DOHH2 (cell line): ENCODE measurements at regions not wholly inside any gene's neighbourhood (a gene's known extent, or its start where the extent isn't known, plus 50 kb on each side); places are given as distances from the start of the nearest gene placed in this dataset.

Source experiments
- H3F3A ChIP-seq: fragments of 200-600 bp; sonication (generic), shearing (Covaris generic); 2 replicates; pipeline ENCODE4 v1.6.0; 2016; ENCODE audit warnings: antibody characterized with exemption, mild to moderate bottlenecking; ENCODE audit not compliant: control insufficient read depth, insufficient read depth
- H3K27ac ChIP-seq: fragments of 200-600 bp; sonication (generic); 2 replicates; pipeline ENCODE4 v1.5.1; 2014; ENCODE audit warnings: low read depth, mild to moderate bottlenecking, low read length, moderate library complexity
- H3K27me3 ChIP-seq: fragments of 200-600 bp; sonication (generic); 2 replicates; pipeline ENCODE4 v1.6.1; 2014; ENCODE audit warnings: mild to moderate bottlenecking, low read length, mixed read lengths; ENCODE audit not compliant: control insufficient read depth
- H3K36me3 ChIP-seq: fragments of 200-600 bp; sonication (generic); 2 replicates; pipeline ENCODE4 v1.6.1; 2014; ENCODE audit warnings: mild to moderate bottlenecking, low read length, moderate library complexity, mixed read lengths; ENCODE audit not compliant: control insufficient read depth
- H3K4me1 ChIP-seq: fragments of 200-600 bp; sonication (generic); 2 replicates; pipeline ENCODE4 v1.6.1; 2014; ENCODE audit warnings: mild to moderate bottlenecking, low read length, mixed read lengths; ENCODE audit not compliant: control insufficient read depth
- H3K4me2 ChIP-seq: fragments of 200-600 bp; sonication (generic); 2 replicates; pipeline ENCODE4 v1.6.0; 2014; ENCODE audit warnings: mild to moderate bottlenecking, low read length, moderate library complexity
- H3K4me3 ChIP-seq: fragments of 200-600 bp; sonication (generic); 2 replicates; pipeline ENCODE4 v1.5.1; 2014; ENCODE audit warnings: mild to moderate bottlenecking, low read length, mixed read lengths
- H3K79me2 ChIP-seq: fragments of 200-600 bp; sonication (generic); 2 replicates; pipeline ENCODE4 v1.6.1; 2014; ENCODE audit warnings: mild to moderate bottlenecking, low read length, mixed read lengths; ENCODE audit not compliant: control insufficient read depth
- H3K9me2 ChIP-seq: fragments of 200-600 bp; sonication (generic); replicated peaks from 2 replicates; pipeline ENCODE4 v1.6.1; 2014; ENCODE audit warnings: mild to moderate bottlenecking, low read length, mixed read lengths; ENCODE audit not compliant: control insufficient read depth
- H3K9me3 ChIP-seq: fragments of 200-600 bp; sonication (generic); 2 replicates; pipeline ENCODE4 v1.6.1; 2014; ENCODE audit warnings: antibody characterized with exemption, low read length, mixed read lengths; ENCODE audit not compliant: control insufficient read depth, insufficient read depth
- H4K20me1 ChIP-seq: fragments of 200-600 bp; sonication (generic); 2 replicates; pipeline ENCODE4 v1.6.0; 2014; ENCODE audit warnings: low read depth, mild to moderate bottlenecking, antibody characterized with exemption, low read length, moderate library complexity; ENCODE audit not compliant: control insufficient read depth, insufficient read depth
- EZH2phosphoT487 ChIP-seq: fragments of 200-600 bp; sonication (generic); IDR thresholded peaks from 2 replicates; pipeline ENCODE4 v1.6.1; 2017; ENCODE audit warnings: borderline replicate concordance, mild to moderate bottlenecking, antibody characterized with exemption, low read length, moderate library complexity, mixed read lengths
- TF ChIP-seq, protein P1 (sequence below): fragments of 200-600 bp; sonication (generic); IDR thresholded peaks from one replicate; pipeline ENCODE4 v1.5.1; 2014; ENCODE audit warnings: antibody characterized with exemption, mild to moderate bottlenecking, low read depth, low read length; ENCODE audit not compliant: poor library complexity, severe bottlenecking

DNA sequence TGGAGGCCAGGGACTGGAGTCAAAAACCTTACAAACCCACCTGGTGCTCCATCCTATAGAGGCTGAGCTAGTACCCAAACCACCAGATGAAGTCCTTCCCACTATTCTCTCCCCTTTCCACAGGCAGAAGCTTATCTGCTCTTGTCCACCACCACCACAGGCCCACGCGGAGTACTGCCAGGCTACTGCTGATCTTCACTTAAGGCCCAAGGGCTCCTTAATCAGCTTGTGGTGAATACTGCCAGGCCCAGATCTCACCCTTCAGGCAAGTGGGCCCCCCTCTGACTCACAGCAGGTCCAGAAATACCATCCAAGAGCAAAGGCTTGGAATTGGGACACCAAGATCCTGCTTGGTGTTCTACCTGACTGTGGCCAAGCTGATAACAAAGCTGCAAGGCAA is 598.1 kb upstream of the CBLB start:
- Histone ChIP-seq H3K9me2 (no peaks in the 10 kb centered on the region), H3K9me3 (no peaks in the 10 kb centered on the region), H3K4me1 (no peaks in the 10 kb centered on the region), H3K27ac (no peak overlapping the region), H3K27me3 (no peaks in the 10 kb centered on the region), H3K4me2 (no peak overlapping the region), H3F3A (no peaks in the 10 kb centered on the region), H3K79me2 (no peaks in the 10 kb centered on the region), H3K36me3 (no peaks in the 10 kb centered on the region), H4K20me1 (no peaks in the 10 kb centered on the region), H3K4me3 (no peak overlapping the region)
- TF ChIP-seq, protein P1, sequence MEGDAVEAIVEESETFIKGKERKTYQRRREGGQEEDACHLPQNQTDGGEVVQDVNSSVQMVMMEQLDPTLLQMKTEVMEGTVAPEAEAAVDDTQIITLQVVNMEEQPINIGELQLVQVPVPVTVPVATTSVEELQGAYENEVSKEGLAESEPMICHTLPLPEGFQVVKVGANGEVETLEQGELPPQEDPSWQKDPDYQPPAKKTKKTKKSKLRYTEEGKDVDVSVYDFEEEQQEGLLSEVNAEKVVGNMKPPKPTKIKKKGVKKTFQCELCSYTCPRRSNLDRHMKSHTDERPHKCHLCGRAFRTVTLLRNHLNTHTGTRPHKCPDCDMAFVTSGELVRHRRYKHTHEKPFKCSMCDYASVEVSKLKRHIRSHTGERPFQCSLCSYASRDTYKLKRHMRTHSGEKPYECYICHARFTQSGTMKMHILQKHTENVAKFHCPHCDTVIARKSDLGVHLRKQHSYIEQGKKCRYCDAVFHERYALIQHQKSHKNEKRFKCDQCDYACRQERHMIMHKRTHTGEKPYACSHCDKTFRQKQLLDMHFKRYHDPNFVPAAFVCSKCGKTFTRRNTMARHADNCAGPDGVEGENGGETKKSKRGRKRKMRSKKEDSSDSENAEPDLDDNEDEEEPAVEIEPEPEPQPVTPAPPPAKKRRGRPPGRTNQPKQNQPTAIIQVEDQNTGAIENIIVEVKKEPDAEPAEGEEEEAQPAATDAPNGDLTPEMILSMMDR = no peak
- TF ChIP-seq EZH2phosphoT487 = no peak

DNA sequence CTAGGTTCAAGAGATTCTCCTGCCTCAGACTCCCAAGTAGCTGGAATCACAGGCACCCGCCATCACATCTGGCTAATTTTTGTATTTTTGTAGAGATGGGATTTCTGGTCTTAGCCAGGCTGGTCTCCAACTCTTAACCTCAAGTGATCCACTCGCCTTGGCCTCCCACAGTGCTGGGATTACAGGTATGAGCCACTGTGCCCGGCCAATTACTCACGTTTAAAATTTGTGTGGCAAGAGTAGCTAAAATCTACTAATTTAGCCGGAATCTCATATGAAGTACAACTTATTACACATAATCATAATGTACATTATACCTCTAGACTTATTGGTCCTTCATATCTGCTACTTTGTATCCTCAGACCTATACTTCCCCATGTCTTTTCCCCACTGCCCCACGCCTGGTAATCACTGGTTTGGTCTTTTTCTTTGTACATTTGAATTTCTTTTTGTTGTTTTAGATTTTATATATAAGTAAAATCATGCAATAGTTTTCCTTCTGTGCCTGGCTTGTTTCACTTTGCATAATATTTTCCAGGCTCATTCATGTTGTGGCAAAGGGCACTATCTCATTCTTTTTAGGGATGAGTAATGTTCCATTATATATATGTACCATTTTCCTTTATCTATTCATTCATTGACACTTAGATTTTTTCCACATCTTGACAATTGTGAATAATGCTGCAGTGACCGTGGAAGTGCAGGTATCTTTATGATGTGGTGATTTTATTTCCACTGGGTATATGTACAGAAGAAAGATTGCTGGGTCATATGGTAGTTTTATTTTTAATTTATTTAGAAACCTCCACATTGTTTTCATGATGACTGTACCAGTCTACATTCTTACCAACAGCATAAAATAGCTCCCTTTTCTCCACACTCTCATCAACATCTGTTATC is 605.0 kb upstream of the CBLB start:
- H3K9me2 ChIP-seq = no peaks in the 10 kb centered on the region
- H3K27me3 ChIP-seq = no peaks in the 10 kb centered on the region
- H3K27ac ChIP-seq = no peak overlapping the region

DNA sequence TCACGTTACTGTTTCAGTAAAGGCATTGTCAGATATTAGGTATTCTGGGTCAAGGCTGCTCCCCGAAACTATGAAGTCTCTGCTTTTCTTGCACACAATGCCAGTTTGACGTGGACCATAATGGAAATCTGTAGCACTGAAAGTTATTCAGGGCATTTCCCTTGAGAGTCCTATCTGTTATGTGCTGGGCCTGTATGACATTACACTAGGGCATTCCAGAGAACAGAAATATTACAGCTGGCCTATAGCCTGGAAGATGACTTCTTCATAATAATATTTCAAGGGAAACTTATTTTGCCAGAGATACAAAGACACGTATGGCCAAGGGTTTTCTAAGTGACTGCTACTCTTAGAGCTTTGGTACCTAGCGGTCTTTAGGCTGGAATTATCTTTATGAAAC is 613.6 kb upstream of the CBLB start:
- H3K27ac ChIP-seq = no peak overlapping the region
- H3K9me2 ChIP-seq = no peaks in the 10 kb centered on the region
- no peaks in the 10 kb centered on the region for H3K9me3 ChIP-seq
- H3K36me3 ChIP-seq = no peaks in the 10 kb centered on the region
- no peak overlapping the region for H3K4me3 ChIP-seq
- no peaks in the 10 kb centered on the region for H3K4me1 ChIP-seq
- H4K20me1 ChIP-seq = no peaks in the 10 kb centered on the region
- TF ChIP-seq, protein P1 = no peak
- TF ChIP-seq EZH2phosphoT487 = no peak
- H3K4me2 ChIP-seq = no peak overlapping the region
- no peaks in the 10 kb centered on the region for H3F3A ChIP-seq
- no peaks in the 10 kb centered on the region for H3K27me3 ChIP-seq
- H3K79me2 ChIP-seq = no peaks in the 10 kb centered on the region

More for the DNA sequence above, 605.0 kb upstream of the CBLB start:
- Histone ChIP-seq H3K36me3 (no peaks in the 10 kb centered on the region), H3F3A (no peaks in the 10 kb centered on the region), H4K20me1 (no peaks in the 10 kb centered on the region), H3K4me2 (no peak overlapping the region), H3K9me3 (no peaks in the 10 kb centered on the region), H3K79me2 (no peaks in the 10 kb centered on the region), H3K4me3 (no peak overlapping the region), H3K4me1 (no peaks in the 10 kb centered on the region)
- TF ChIP-seq EZH2phosphoT487 = no peak
- TF ChIP-seq, protein P1 = no peak
